Endothelial cell of umbilical vein (primary cell): ENCODE measurements at regions not wholly inside any gene's neighbourhood (a gene's known extent, or its start where the extent isn't known, plus 50 kb on each side); places are given as distances from the start of the nearest gene placed in this dataset.

Experiments
- BruUV-seq: library from RNA; stranded (reverse); fragments of 400-500 nt; replicated peaks from 2 replicates; lab custom pipeline; 2021; lab: Mats Ljungman, UMichigan
- CTCF ChIA-PET: fragments of 300-600, 350-600 bp; sonication (Branson Sonifier 250); formaldehyde crosslinking; loops from one replicate; lab custom pipeline; 2021; ENCODE audit warnings: antibody characterized with exemption, inconsistent platforms; lab: Charles Lee
- POLR2A ChIA-PET: fragments of 300-600, 350-600 bp; sonication (Branson Sonifier 250); formaldehyde crosslinking; loops from one replicate; lab custom pipeline; 2021; ENCODE audit warnings: antibody characterized with exemption, inconsistent platforms; lab: Charles Lee
- DNase-seq: peaks from one replicate; pipeline ENCODE4 v3.0.0-alpha.2; 2011; ENCODE audit warnings: low read depth, low spot score
- FAIRE-seq: peaks from 2 replicates; lab custom pipeline; 2011; peaks lifted over from hg19 to GRCh38; lab: Jason Lieb, UNC
- H2AFZ ChIP-seq: 2 replicates; pipeline ENCODE4 v1.6.0; 2012; ENCODE audit warnings: low read depth, low read length, control low read depth, inconsistent platforms
- H3K27ac ChIP-seq: 2 replicates; pipeline ENCODE4 v1.5.1; 2011; ENCODE audit warnings: low read depth, mild to moderate bottlenecking, control low read depth, low read length, moderate library complexity; ENCODE audit not compliant: insufficient read depth
- H3K27me3 ChIP-seq, 2 experiments: 2 replicates each; pipeline versions ENCODE4 v1.6.0 to v1.6.1; 2011; ENCODE audit warnings: low read length in 2 of 2, mixed read lengths in 1 of 2; ENCODE audit not compliant: control insufficient read depth in 2 of 2, insufficient read depth in 2 of 2
- H3K36me3 ChIP-seq, 2 experiments: 2 replicates in 1 of 2; 3 replicates in 1 of 2; pipeline ENCODE4 v1.5.1; 2011; ENCODE audit warnings: low read length in 2 of 2, mild to moderate bottlenecking in 1 of 2, moderate library complexity in 1 of 2; ENCODE audit not compliant: control insufficient read depth in 2 of 2, insufficient read depth in 2 of 2; ENCODE audit errors: extremely low read depth in 1 of 2
- H3K4me1 ChIP-seq: 3 replicates; pipeline ENCODE4 v1.5.1; 2011; ENCODE audit warnings: mild to moderate bottlenecking, low read length; ENCODE audit not compliant: control insufficient read depth, insufficient read depth; ENCODE audit errors: extremely low read depth
- H3K4me2 ChIP-seq: 2 replicates; pipeline ENCODE4 v1.6.1; 2011; ENCODE audit warnings: low read length, control low read depth, mixed read lengths; ENCODE audit not compliant: insufficient read depth
- H3K4me3 ChIP-seq, 3 experiments: fragments of 200-600 bp in 1 of 3; sonication (generic), shearing (Covaris generic) in 1 of 3; replicated peaks in 1 of 3; 2 replicates each; pipeline ENCODE4 v1.5.1; 2011 to 2016; ENCODE audit warnings: control low read depth in 3 of 3, low read length in 3 of 3, mild to moderate bottlenecking in 2 of 3, inconsistent platforms in 1 of 3, low read depth in 1 of 3, moderate library complexity in 1 of 3; ENCODE audit not compliant: insufficient read depth in 1 of 3
- H3K79me2 ChIP-seq: 2 replicates; pipeline ENCODE4 v1.6.0; 2012; ENCODE audit warnings: low read length, inconsistent platforms; ENCODE audit not compliant: control insufficient read depth, insufficient read depth
- H3K9ac ChIP-seq: replicated peaks from 2 replicates; pipeline ENCODE3; 2011; ENCODE audit warnings: low read length, control low read depth; ENCODE audit not compliant: insufficient read depth; ENCODE audit errors: extremely low read depth
- H3K9me1 ChIP-seq: replicated peaks from 3 replicates; pipeline ENCODE4 v1.6.0; 2011; ENCODE audit warnings: mild to moderate bottlenecking, low read length; ENCODE audit not compliant: control insufficient read depth, insufficient read depth; ENCODE audit errors: extremely low read depth
- H3K9me3 ChIP-seq: replicated peaks from 2 replicates; pipeline ENCODE4 v1.5.1; 2012; ENCODE audit warnings: low read length, inconsistent platforms; ENCODE audit not compliant: control insufficient read depth, insufficient read depth
- H4K20me1 ChIP-seq: replicated peaks from 2 replicates; pipeline ENCODE3; 2011; ENCODE audit warnings: mild to moderate bottlenecking, low read length; ENCODE audit not compliant: control insufficient read depth, insufficient read depth; ENCODE audit errors: extremely low read depth
- CTCF ChIP-seq, 2 donors: IDR thresholded peaks; 1 replicate in 1 of 2; 2 replicates in 1 of 2; pipeline ENCODE4 v1.5.1; 2011; ENCODE audit warnings: low read length in 2 of 2, mild to moderate bottlenecking in 2 of 2, moderate library complexity in 2 of 2, control low read depth in 1 of 2, inconsistent platforms in 1 of 2, low read depth in 1 of 2; ENCODE audit not compliant: insufficient read depth in 1 of 2; ENCODE audit errors: extremely low read depth in 1 of 2
- EZH2 ChIP-seq: IDR thresholded peaks from 2 replicates; pipeline ENCODE4 v1.6.1; 2012; ENCODE audit warnings: borderline replicate concordance, low read depth, mild to moderate bottlenecking, moderate library complexity, low read length, inconsistent platforms; ENCODE audit not compliant: severe bottlenecking
- FOS ChIP-seq: IDR thresholded peaks from 2 replicates; pipeline ENCODE4 v1.6.1; 2011; ENCODE audit warnings: mild to moderate bottlenecking, low read length, moderate library complexity, borderline replicate concordance; ENCODE audit not compliant: insufficient read depth
- GATA2 ChIP-seq: IDR thresholded peaks from 2 replicates; pipeline ENCODE4 v1.7.0; 2011; ENCODE audit warnings: low read depth, mild to moderate bottlenecking, moderate library complexity, mixed read lengths, low read length; ENCODE audit not compliant: insufficient read length, insufficient read depth
- JUN ChIP-seq: IDR thresholded peaks from 2 replicates; pipeline ENCODE4 v1.6.1; 2011; ENCODE audit warnings: borderline replicate concordance, low read depth; ENCODE audit not compliant: insufficient read length, insufficient read depth
- MAX ChIP-seq: IDR thresholded peaks from 2 replicates; pipeline ENCODE4 v1.6.1; 2011; ENCODE audit not compliant: insufficient read depth, insufficient read length
- MYC ChIP-seq: IDR thresholded peaks from one replicate; pipeline ENCODE4 v1.6.1; 2011; ENCODE audit warnings: mild to moderate bottlenecking, low read depth, low read length
- POLR2A ChIP-seq: IDR thresholded peaks from 2 replicates; pipeline ENCODE4 v1.6.1; 2012; ENCODE audit warnings: low read depth, mild to moderate bottlenecking, control low read depth, low read length
- POLR2AphosphoS5 ChIP-seq: IDR thresholded peaks from 2 replicates; pipeline ENCODE4 v1.6.1; 2012; ENCODE audit warnings: low read depth, mild to moderate bottlenecking, control low read depth, low read length, moderate library complexity; ENCODE audit not compliant: insufficient read depth
- dilution Hi-C: fragments of 300-500 bp; cut with MboI; formaldehyde crosslinking; loops from one replicate; pipeline ENCODE4 v1.15.0; 2019; ENCODE audit warnings: low sequenced_read_pairs; ENCODE audit not compliant: extremely low pct_ligation_motif_present
- intact Hi-C: fragments of 100-400 bp; cut with micrococcal nuclease; formaldehyde crosslinking; loops from one replicate; pipeline ENCODE4 v1.10.0; 2022

GRCh38 chr7:109322833-109323232, 753.2 kb downstream of the DNAJB9 start:
- Histone ChIP-seq H4K20me1 (no peaks in the 10 kb centered on the region), H3K9me1 (no peaks in the 10 kb centered on the region), H3K36me3 (no peaks in the 10 kb centered on the region), H3K4me2 (no peak overlapping the region), H3K27ac (no peak overlapping the region), H3K4me1 (no peaks in the 10 kb centered on the region), H3K27me3 (no peaks in the 10 kb centered on the region), H3K79me2 (no peaks in the 10 kb centered on the region), H3K4me3 (no peak overlapping the region), H2AFZ (no peak overlapping the region), H3K9me3 (no peaks in the 10 kb centered on the region), H3K9ac (no peak overlapping the region)
- ChIA-PET CTCF (no interaction called here), POLR2A (no interaction called here)
- intact Hi-C loops (no loop called here), dilution Hi-C loops (no loop called here)
- FAIRE-seq (no peak), DNase-seq (no peak)
- TF ChIP-seq MAX (no peak), POLR2A (no peak), EZH2 (no peak), JUN (no peak), POLR2AphosphoS5 (no peak), CTCF (IDR thresholded peaks at IDR 0.05; ENCODE audit: extremely low read depth in 1 of 2, insufficient read depth in 1 of 2, low read depth in 1 of 2, low read length in 2 of 2) (no peak), FOS (no peak), GATA2 (no peak), MYC (no peak)
- no TSS peak for BruUV-seq
